ENCODE measurements at regions not wholly inside any gene's neighbourhood (a gene's known extent, or its start where the extent isn't known, plus 50 kb on each side); places are given as distances from the start of the nearest gene placed in this dataset.

DNA sequence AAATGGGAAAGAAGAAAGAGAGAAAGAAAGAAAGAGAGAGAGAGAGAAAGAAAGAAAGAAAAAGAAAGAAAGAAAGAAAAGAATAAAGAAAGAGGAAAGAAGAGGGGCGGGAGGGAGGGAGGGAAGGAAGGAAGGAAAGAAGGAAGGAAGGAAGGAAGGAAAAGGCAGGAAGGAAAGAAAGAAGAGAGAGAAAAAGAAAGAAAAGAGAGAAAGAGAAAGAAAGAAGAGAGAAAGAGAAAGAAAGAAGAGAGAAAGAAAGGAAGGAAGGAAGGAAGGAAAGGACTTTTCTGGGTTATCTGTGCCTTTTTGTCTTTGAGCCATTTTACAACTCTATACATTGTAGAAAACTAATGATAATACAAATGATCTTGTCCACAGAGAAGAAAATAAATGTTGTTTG, 136.6 kb upstream of the SMAD3 start:
- TF ChIP-seq, protein P1, sequence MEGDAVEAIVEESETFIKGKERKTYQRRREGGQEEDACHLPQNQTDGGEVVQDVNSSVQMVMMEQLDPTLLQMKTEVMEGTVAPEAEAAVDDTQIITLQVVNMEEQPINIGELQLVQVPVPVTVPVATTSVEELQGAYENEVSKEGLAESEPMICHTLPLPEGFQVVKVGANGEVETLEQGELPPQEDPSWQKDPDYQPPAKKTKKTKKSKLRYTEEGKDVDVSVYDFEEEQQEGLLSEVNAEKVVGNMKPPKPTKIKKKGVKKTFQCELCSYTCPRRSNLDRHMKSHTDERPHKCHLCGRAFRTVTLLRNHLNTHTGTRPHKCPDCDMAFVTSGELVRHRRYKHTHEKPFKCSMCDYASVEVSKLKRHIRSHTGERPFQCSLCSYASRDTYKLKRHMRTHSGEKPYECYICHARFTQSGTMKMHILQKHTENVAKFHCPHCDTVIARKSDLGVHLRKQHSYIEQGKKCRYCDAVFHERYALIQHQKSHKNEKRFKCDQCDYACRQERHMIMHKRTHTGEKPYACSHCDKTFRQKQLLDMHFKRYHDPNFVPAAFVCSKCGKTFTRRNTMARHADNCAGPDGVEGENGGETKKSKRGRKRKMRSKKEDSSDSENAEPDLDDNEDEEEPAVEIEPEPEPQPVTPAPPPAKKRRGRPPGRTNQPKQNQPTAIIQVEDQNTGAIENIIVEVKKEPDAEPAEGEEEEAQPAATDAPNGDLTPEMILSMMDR (IDR thresholded peaks at IDR 0.05) = no peak
- TF ChIP-seq JUN (CRISPR knock-in tag; IDR thresholded peaks at IDR 0.05) = no peak
- TF ChIP-seq ETV6 (CRISPR knock-in tag; IDR thresholded peaks at IDR 0.05) = no peak
- TF ChIP-seq, protein P2, sequence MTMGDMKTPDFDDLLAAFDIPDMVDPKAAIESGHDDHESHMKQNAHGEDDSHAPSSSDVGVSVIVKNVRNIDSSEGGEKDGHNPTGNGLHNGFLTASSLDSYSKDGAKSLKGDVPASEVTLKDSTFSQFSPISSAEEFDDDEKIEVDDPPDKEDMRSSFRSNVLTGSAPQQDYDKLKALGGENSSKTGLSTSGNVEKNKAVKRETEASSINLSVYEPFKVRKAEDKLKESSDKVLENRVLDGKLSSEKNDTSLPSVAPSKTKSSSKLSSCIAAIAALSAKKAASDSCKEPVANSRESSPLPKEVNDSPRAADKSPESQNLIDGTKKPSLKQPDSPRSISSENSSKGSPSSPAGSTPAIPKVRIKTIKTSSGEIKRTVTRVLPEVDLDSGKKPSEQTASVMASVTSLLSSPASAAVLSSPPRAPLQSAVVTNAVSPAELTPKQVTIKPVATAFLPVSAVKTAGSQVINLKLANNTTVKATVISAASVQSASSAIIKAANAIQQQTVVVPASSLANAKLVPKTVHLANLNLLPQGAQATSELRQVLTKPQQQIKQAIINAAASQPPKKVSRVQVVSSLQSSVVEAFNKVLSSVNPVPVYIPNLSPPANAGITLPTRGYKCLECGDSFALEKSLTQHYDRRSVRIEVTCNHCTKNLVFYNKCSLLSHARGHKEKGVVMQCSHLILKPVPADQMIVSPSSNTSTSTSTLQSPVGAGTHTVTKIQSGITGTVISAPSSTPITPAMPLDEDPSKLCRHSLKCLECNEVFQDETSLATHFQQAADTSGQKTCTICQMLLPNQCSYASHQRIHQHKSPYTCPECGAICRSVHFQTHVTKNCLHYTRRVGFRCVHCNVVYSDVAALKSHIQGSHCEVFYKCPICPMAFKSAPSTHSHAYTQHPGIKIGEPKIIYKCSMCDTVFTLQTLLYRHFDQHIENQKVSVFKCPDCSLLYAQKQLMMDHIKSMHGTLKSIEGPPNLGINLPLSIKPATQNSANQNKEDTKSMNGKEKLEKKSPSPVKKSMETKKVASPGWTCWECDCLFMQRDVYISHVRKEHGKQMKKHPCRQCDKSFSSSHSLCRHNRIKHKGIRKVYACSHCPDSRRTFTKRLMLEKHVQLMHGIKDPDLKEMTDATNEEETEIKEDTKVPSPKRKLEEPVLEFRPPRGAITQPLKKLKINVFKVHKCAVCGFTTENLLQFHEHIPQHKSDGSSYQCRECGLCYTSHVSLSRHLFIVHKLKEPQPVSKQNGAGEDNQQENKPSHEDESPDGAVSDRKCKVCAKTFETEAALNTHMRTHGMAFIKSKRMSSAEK (CRISPR knock-in tag; IDR thresholded peaks at IDR 0.05; ENCODE audit: borderline replicate concordance) = no peak
- no peak for TF ChIP-seq TEAD4 (CRISPR knock-in tag; IDR thresholded peaks at IDR 0.05)
- no peak for TF ChIP-seq FOXP1 (CRISPR knock-in tag; IDR thresholded peaks at IDR 0.05; ENCODE audit: borderline replicate concordance)
- no peak for TF ChIP-seq NR2C2 (CRISPR knock-in tag; IDR thresholded peaks at IDR 0.05)
- no peak for TF ChIP-seq NFATC4 (CRISPR knock-in tag; IDR thresholded peaks at IDR 0.05)
- TF ChIP-seq NFYB (CRISPR knock-in tag; conservative IDR thresholded peaks at IDR 0.05; ENCODE audit: low read depth) = no peak
- TF ChIP-seq NR3C1 (CRISPR knock-in tag; conservative IDR thresholded peaks at IDR 0.05; ENCODE audit: low read depth) = no peak
- TF ChIP-seq CBFB (CRISPR knock-in tag; IDR thresholded peaks at IDR 0.05; ENCODE audit: low read depth) = no peak
- TF ChIP-seq, protein P3, sequence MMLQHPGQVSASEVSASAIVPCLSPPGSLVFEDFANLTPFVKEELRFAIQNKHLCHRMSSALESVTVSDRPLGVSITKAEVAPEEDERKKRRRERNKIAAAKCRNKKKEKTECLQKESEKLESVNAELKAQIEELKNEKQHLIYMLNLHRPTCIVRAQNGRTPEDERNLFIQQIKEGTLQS (CRISPR knock-in tag; conservative IDR thresholded peaks at IDR 0.05) = no peak
- TF ChIP-seq, protein P4, sequence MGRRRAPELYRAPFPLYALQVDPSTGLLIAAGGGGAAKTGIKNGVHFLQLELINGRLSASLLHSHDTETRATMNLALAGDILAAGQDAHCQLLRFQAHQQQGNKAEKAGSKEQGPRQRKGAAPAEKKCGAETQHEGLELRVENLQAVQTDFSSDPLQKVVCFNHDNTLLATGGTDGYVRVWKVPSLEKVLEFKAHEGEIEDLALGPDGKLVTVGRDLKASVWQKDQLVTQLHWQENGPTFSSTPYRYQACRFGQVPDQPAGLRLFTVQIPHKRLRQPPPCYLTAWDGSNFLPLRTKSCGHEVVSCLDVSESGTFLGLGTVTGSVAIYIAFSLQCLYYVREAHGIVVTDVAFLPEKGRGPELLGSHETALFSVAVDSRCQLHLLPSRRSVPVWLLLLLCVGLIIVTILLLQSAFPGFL (CRISPR knock-in tag; IDR thresholded peaks at IDR 0.05; ENCODE audit: borderline replicate concordance) = no peak
